Vagina (tissue), 2 donors: ENCODE measurements at regions not wholly inside any gene's neighbourhood (a gene's known extent, or its start where the extent isn't known, plus 50 kb on each side); places are given as distances from the start of the nearest gene placed in this dataset.

ENCODE experiments used
- POLR2A ChIP-seq, 2 donors: fragments of 450-650 bp; IDR thresholded peaks; one replicate each; pipeline ENCODE4 v1.6.1; 2017; ENCODE audit warnings: antibody characterized with exemption in 2 of 2, mild to moderate bottlenecking in 2 of 2, moderate library complexity in 2 of 2
- TF ChIP-seq, protein P1 (sequence below), 3 experiments: fragments of 450-650 bp in 2 of 3; fragments of 200-600 bp in 1 of 3; sonication (generic) in 1 of 3; IDR thresholded peaks; one replicate each; pipeline ENCODE4 v1.5.1; 2017 to 2019; ENCODE audit warnings: antibody characterized with exemption in 3 of 3, mild to moderate bottlenecking in 2 of 3, moderate library complexity in 2 of 3

GRCh38 chr1:212189352-212189738, 95.9 kb upstream of the PPP2R5A start:
- TF ChIP-seq, protein P1, sequence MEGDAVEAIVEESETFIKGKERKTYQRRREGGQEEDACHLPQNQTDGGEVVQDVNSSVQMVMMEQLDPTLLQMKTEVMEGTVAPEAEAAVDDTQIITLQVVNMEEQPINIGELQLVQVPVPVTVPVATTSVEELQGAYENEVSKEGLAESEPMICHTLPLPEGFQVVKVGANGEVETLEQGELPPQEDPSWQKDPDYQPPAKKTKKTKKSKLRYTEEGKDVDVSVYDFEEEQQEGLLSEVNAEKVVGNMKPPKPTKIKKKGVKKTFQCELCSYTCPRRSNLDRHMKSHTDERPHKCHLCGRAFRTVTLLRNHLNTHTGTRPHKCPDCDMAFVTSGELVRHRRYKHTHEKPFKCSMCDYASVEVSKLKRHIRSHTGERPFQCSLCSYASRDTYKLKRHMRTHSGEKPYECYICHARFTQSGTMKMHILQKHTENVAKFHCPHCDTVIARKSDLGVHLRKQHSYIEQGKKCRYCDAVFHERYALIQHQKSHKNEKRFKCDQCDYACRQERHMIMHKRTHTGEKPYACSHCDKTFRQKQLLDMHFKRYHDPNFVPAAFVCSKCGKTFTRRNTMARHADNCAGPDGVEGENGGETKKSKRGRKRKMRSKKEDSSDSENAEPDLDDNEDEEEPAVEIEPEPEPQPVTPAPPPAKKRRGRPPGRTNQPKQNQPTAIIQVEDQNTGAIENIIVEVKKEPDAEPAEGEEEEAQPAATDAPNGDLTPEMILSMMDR (IDR thresholded peaks at IDR 0.05), result no peak
- no peak for TF ChIP-seq POLR2A (IDR thresholded peaks at IDR 0.05)
